Mononuclear cell (primary cell): ENCODE measurements at regions not wholly inside any gene's neighbourhood (a gene's known extent, or its start where the extent isn't known, plus 50 kb on each side); places are given as distances from the start of the nearest gene placed in this dataset.

Experiments used
- H3K27me3 ChIP-seq: 2 replicates; pipeline ENCODE4 v1.6.0; 2011; ENCODE audit warnings: low read length, control low read depth; ENCODE audit not compliant: insufficient read depth
- H3K4me1 ChIP-seq: 2 replicates; pipeline ENCODE4 v1.5.1; 2011; ENCODE audit warnings: mild to moderate bottlenecking, low read length, control low read depth; ENCODE audit not compliant: insufficient read depth
- H3K4me3 ChIP-seq: 2 replicates; pipeline ENCODE4 v1.5.1; 2011; ENCODE audit warnings: mild to moderate bottlenecking, low read length, moderate library complexity
- H3K9me3 ChIP-seq: 2 replicates; pipeline ENCODE4 v1.5.1; 2011; ENCODE audit warnings: low read depth, mild to moderate bottlenecking, control low read depth, low read length

GRCh38 chr15:29331071-29331470 lies 61.4 kb upstream of the NSMCE3 start:
- Histone ChIP-seq H3K9me3 (no peaks in the 10 kb centered on the region), H3K4me3 (no peak overlapping the region), H3K4me1 (no peaks in the 10 kb centered on the region), H3K27me3 (no peaks in the 10 kb centered on the region)

GRCh38 chr15:29324746-29325145 lies 55.1 kb upstream of the NSMCE3 start:
- H3K4me1 ChIP-seq: no peaks in the 10 kb centered on the region
- H3K9me3 ChIP-seq: no peaks in the 10 kb centered on the region
- no peaks in the 10 kb centered on the region for H3K27me3 ChIP-seq
- H3K4me3 ChIP-seq: no peak overlapping the region

GRCh38 chr15:29323557-29323956 lies 53.9 kb upstream of the NSMCE3 start:
- Histone ChIP-seq H3K27me3 (no peaks in the 10 kb centered on the region), H3K4me1 (no peaks in the 10 kb centered on the region), H3K9me3 (no peaks in the 10 kb centered on the region), H3K4me3 (no peak overlapping the region)

- Histone ChIP-seq H3K9me3 (no peaks in the 10 kb centered on the region), H3K4me3 (no peak overlapping the region), H3K27me3 (no peaks in the 10 kb centered on the region), H3K4me1 (no peaks in the 10 kb centered on the region)
These were observed 52.8 kb upstream of the NSMCE3 start for GRCh38 chr15:29322415-29322814.

GRCh38 chr15:29320420-29320819 lies 50.8 kb upstream of the NSMCE3 start:
- no peaks in the 10 kb centered on the region for H3K27me3 ChIP-seq
- H3K9me3 ChIP-seq: no peaks in the 10 kb centered on the region
- no peaks in the 10 kb centered on the region for H3K4me1 ChIP-seq
- no peak overlapping the region for H3K4me3 ChIP-seq

GRCh38 chr15:29319823-29320222 lies 50.2 kb upstream of the NSMCE3 start:
- Histone ChIP-seq H3K27me3 (no peaks in the 10 kb centered on the region), H3K4me1 (no peaks in the 10 kb centered on the region), H3K4me3 (no peak overlapping the region), H3K9me3 (no peaks in the 10 kb centered on the region)
